GM18517 (cell line): ENCODE measurements at regions not wholly inside any gene's neighbourhood (a gene's known extent, or its start where the extent isn't known, plus 50 kb on each side); places are given as distances from the start of the nearest gene placed in this dataset.
"Not testable (repeated sequence)": the region's sequence is repeated elsewhere in the genome, so short reads cannot be mapped to it uniquely, and the experiment has no call there.

Source experiments
- ATAC-seq: cut with Tn5 transposase; IDR thresholded peaks from one replicate; pipeline ENCODE4 v1.9.1; 2021; ENCODE audit warnings: mild to moderate bottlenecking, moderate library complexity; ENCODE audit not compliant: unreplicated experiment

GRCh38 chr7:15054304-15054703, 151.8 kb upstream of the DGKB start:
- ATAC-seq, result not testable (repeated sequence)

- no peak for ATAC-seq
Measured at GRCh38 chr7:15049157-15049556, 146.6 kb upstream of the DGKB start.

- ATAC-seq, result no peak
Measured at GRCh38 chr7:15046861-15047260, 144.3 kb upstream of the DGKB start.

- ATAC-seq, result no peak
Measured at GRCh38 chr7:15043931-15044330, 141.4 kb upstream of the DGKB start.

- no peak for ATAC-seq
Measured at GRCh38 chr7:15042285-15043065, 139.9 kb upstream of the DGKB start.

- no peak for ATAC-seq
Measured at GRCh38 chr7:15041226-15041625, 138.7 kb upstream of the DGKB start.

GRCh38 chr7:15035814-15036213, 133.3 kb upstream of the DGKB start:
- no peak for ATAC-seq

- ATAC-seq, result no peak
Measured at GRCh38 chr7:15033039-15033438, 130.5 kb upstream of the DGKB start.

- no peak for ATAC-seq
Measured at GRCh38 chr7:15018981-15019380, 116.4 kb upstream of the DGKB start.

- no peak for ATAC-seq
Measured at GRCh38 chr7:15016766-15017165, 114.2 kb upstream of the DGKB start.

- no peak for ATAC-seq
Measured at GRCh38 chr7:15016315-15016667, 113.7 kb upstream of the DGKB start.

GRCh38 chr7:15015545-15016314, 113.2 kb upstream of the DGKB start:
- peak; percentile 92 for ATAC-seq

- ATAC-seq, result no peak
Measured at GRCh38 chr7:15012135-15012534, 109.6 kb upstream of the DGKB start.

- ATAC-seq, result no peak
Measured at GRCh38 chr7:15011289-15011688, 108.7 kb upstream of the DGKB start.

- ATAC-seq, result no peak
Measured at GRCh38 chr7:15007507-15007906, 105.0 kb upstream of the DGKB start.

GRCh38 chr7:15005672-15006071, 103.1 kb upstream of the DGKB start:
- no peak for ATAC-seq

- no peak for ATAC-seq
Measured at GRCh38 chr7:15000157-15000556, 97.6 kb upstream of the DGKB start.

GRCh38 chr7:14999331-14999730, 96.8 kb upstream of the DGKB start:
- no peak for ATAC-seq

GRCh38 chr7:14995774-14996173, 93.2 kb upstream of the DGKB start:
- no peak for ATAC-seq

- no peak for ATAC-seq
Measured at GRCh38 chr7:14988941-14989340, 86.4 kb upstream of the DGKB start.

GRCh38 chr7:14978687-14979086, 76.1 kb upstream of the DGKB start:
- no peak for ATAC-seq

- ATAC-seq, result no peak
Measured at GRCh38 chr7:14974688-14975087, 72.1 kb upstream of the DGKB start.
